Neural crest cell (in vitro differentiated cells): ENCODE measurements at regions not wholly inside any gene's neighbourhood (a gene's known extent, or its start where the extent isn't known, plus 50 kb on each side); places are given as distances from the start of the nearest gene placed in this dataset.
"Not testable (repeated sequence)": the region's sequence is repeated elsewhere in the genome, so short reads cannot be mapped to it uniquely, and the experiment has no call there.

ENCODE experiments used
- DNase-seq: peaks from one replicate; pipeline ENCODE4 v3.0.0; 2021; ENCODE audit warnings: low read depth, mixed read lengths, low spot score
- H3K27ac Mint-ChIP-seq: one replicate; pipeline ENCODE4 v1.8.0; 2021; ENCODE audit warnings: mild to moderate bottlenecking, mixed read lengths; ENCODE audit not compliant: unreplicated experiment
- H3K27me3 Mint-ChIP-seq: 2 replicates; pipeline ENCODE4 v1.8.0; 2021; ENCODE audit warnings: low read depth, mild to moderate bottlenecking, mixed read lengths
- H3K36me3 Mint-ChIP-seq: 2 replicates; pipeline ENCODE4 v1.8.0; 2021; ENCODE audit warnings: low read depth, mild to moderate bottlenecking, mixed read lengths
- H3K4me1 Mint-ChIP-seq: 2 replicates; pipeline ENCODE4 v1.8.0; 2021; ENCODE audit warnings: mixed read lengths
- H3K4me3 Mint-ChIP-seq: one replicate; pipeline ENCODE4 v1.8.0; 2021; ENCODE audit warnings: mild to moderate bottlenecking, mixed read lengths
- H3K9me3 Mint-ChIP-seq: 2 replicates; pipeline ENCODE4 v1.8.0; 2021; ENCODE audit warnings: mixed read lengths
- TF ChIP-seq, protein P1 (sequence below): fragments of 200-600 bp; sonication (generic); conservative IDR thresholded peaks from 2 replicates; pipeline ENCODE4 v1.5.0; 2021; ENCODE audit warnings: antibody characterized with exemption, mild to moderate bottlenecking

GRCh38 chr14:38693423-38693822 is 409.6 kb downstream of the SEC23A start:
- H3K4me3 Mint-ChIP-seq: no peak overlapping the region
- no peaks in the 10 kb centered on the region for H3K36me3 Mint-ChIP-seq
- TF ChIP-seq, protein P1, sequence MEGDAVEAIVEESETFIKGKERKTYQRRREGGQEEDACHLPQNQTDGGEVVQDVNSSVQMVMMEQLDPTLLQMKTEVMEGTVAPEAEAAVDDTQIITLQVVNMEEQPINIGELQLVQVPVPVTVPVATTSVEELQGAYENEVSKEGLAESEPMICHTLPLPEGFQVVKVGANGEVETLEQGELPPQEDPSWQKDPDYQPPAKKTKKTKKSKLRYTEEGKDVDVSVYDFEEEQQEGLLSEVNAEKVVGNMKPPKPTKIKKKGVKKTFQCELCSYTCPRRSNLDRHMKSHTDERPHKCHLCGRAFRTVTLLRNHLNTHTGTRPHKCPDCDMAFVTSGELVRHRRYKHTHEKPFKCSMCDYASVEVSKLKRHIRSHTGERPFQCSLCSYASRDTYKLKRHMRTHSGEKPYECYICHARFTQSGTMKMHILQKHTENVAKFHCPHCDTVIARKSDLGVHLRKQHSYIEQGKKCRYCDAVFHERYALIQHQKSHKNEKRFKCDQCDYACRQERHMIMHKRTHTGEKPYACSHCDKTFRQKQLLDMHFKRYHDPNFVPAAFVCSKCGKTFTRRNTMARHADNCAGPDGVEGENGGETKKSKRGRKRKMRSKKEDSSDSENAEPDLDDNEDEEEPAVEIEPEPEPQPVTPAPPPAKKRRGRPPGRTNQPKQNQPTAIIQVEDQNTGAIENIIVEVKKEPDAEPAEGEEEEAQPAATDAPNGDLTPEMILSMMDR: peak; percentile 16
- H3K4me1 Mint-ChIP-seq: no peaks in the 10 kb centered on the region
- H3K27me3 Mint-ChIP-seq: peaks cover 8% of the 10 kb centered on the region
- peaks cover 8% of the 10 kb centered on the region for H3K9me3 Mint-ChIP-seq
- no peak overlapping the region for H3K27ac Mint-ChIP-seq
- DNase-seq: no peak

GRCh38 chr14:38669027-38669426 is 413.1 kb upstream of the CLEC14A start:
- Mint-ChIP-seq H3K4me3 (no peak overlapping the region), H3K4me1 (no peaks in the 10 kb centered on the region), H3K9me3 (no peaks in the 10 kb centered on the region), H3K36me3 (no peaks in the 10 kb centered on the region), H3K27me3 (peaks cover 5% of the 10 kb centered on the region), H3K27ac (no peak overlapping the region)
- DNase-seq: no peak
- TF ChIP-seq, protein P1: no peak

DNA sequence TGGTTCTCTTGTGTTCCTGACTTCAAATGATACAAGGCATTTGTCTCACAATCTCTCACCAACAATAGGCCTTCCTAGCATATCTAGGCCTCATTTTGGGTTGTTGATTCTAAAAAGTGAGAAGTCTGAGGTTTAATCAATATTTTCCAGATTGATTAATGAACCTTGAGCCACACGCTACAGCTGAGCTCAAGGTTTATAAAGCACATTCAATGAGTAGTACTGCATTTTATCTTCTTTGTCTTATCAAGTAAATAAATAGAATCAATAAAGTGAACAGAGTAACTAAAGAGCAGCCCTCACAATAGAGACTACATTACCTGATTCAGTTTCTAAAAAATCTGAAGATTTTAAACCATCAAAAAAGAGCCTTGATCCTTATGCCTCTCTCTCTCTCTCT is 407.5 kb upstream of the CLEC14A start:
- TF ChIP-seq, protein P1: no peak
- no peak for DNase-seq
- H3K36me3 Mint-ChIP-seq: no peaks in the 10 kb centered on the region
- H3K27me3 Mint-ChIP-seq: peaks cover 4% of the 10 kb centered on the region
- no peaks in the 10 kb centered on the region for H3K4me1 Mint-ChIP-seq
- H3K27ac Mint-ChIP-seq: no peak overlapping the region
- no peaks in the 10 kb centered on the region for H3K9me3 Mint-ChIP-seq
- no peak overlapping the region for H3K4me3 Mint-ChIP-seq

- Mint-ChIP-seq H3K4me1 (no peaks in the 10 kb centered on the region), H3K4me3 (no peak overlapping the region), H3K9me3 (no peaks in the 10 kb centered on the region), H3K36me3 (no peaks in the 10 kb centered on the region), H3K27me3 (peaks cover 4% of the 10 kb centered on the region), H3K27ac (no peak overlapping the region)
- TF ChIP-seq, protein P1: no peak
- DNase-seq: no peak
Measured at GRCh38 chr14:38662781-38663180, 406.9 kb upstream of the CLEC14A start.

- no peak overlapping the region for H3K27ac Mint-ChIP-seq
- TF ChIP-seq, protein P1: no peak
- DNase-seq: no peak
- no peaks in the 10 kb centered on the region for H3K27me3 Mint-ChIP-seq
- H3K4me1 Mint-ChIP-seq: no peaks in the 10 kb centered on the region
- H3K36me3 Mint-ChIP-seq: no peaks in the 10 kb centered on the region
- H3K4me3 Mint-ChIP-seq: no peak overlapping the region
- no peaks in the 10 kb centered on the region for H3K9me3 Mint-ChIP-seq
Measured at GRCh38 chr14:38646391-38646790, 390.5 kb upstream of the CLEC14A start.

GRCh38 chr14:38634913-38635312 is 379.0 kb upstream of the CLEC14A start:
- H3K36me3 Mint-ChIP-seq, H3K27ac Mint-ChIP-seq, H3K4me1 Mint-ChIP-seq, H3K9me3 Mint-ChIP-seq, H3K4me3 Mint-ChIP-seq, H3K27me3 Mint-ChIP-seq, DNase-seq: not testable (repeated sequence)
